Transverse colon (tissue), 4 donors: ENCODE measurements at regions not wholly inside any gene's neighbourhood (a gene's known extent, or its start where the extent isn't known, plus 50 kb on each side); places are given as distances from the start of the nearest gene placed in this dataset.

Experiments used
- CTCF ChIP-seq, 5 experiments: fragments of 200-600 bp in 3 of 5; fragments of 450-650 bp in 2 of 5; sonication (generic) in 3 of 5; IDR thresholded peaks; 1 replicate in 2 of 5; 2 replicates in 3 of 5; pipeline ENCODE4 v1.5.1; 2016 to 2017; ENCODE audit warnings: antibody characterized with exemption in 5 of 5, inconsistent platforms in 3 of 5, mild to moderate bottlenecking in 2 of 5, moderate library complexity in 1 of 5
- POLR2A ChIP-seq: fragments of 450-650 bp; IDR thresholded peaks from one replicate; pipeline ENCODE4 v1.6.1; 2016; ENCODE audit warnings: antibody characterized with exemption, mild to moderate bottlenecking, moderate library complexity
- POLR2AphosphoS5 ChIP-seq, 3 donors: sonication (generic); formaldehyde crosslinking; IDR thresholded peaks; one replicate each; pipeline ENCODE4 v1.6.1; 2016; ENCODE audit warnings: antibody characterized with exemption in 3 of 3

DNA sequence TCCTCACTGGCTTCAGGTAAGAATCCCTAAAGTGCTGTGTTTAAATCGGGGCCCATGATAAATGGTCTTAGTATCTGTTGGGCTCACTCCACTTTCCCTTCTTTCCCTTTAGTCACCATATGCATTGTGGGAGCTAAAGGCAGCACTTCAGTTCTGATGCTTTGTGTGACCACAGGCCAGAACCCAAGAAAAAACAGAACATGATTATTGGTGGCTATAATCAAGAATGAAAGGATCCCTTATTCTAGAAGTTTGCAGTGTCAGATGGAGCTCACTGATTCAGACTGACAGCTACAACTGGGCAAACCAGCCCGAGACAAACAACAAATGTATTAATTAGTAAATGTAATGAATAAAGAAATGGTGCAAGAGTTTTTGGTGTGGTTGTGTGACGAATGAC, 57.3 kb upstream of the POMP start:
- TF ChIP-seq CTCF (IDR thresholded peaks at IDR 0.05) = no peak
- no peak for TF ChIP-seq POLR2AphosphoS5 (IDR thresholded peaks at IDR 0.05)
- no peak for TF ChIP-seq POLR2A
